ENCODE measurements at regions not wholly inside any gene's neighbourhood (a gene's known extent, or its start where the extent isn't known, plus 50 kb on each side); places are given as distances from the start of the nearest gene placed in this dataset.

GRCh38 chr6:210778-211374 lies 81.4 kb upstream of the DUSP22 start:
- DNase-seq = peak; percentile 1

GRCh38 chr6:211871-212497 lies 80.3 kb upstream of the DUSP22 start:
- peak; percentile 1 for DNase-seq

- peak; percentile 1 for DNase-seq
Measured at GRCh38 chr6:213284-213683, 79.0 kb upstream of the DUSP22 start.

- DNase-seq = no peak
Measured at GRCh38 chr6:214428-214827, 77.9 kb upstream of the DUSP22 start.

- DNase-seq = peak; percentile 75
Measured at GRCh38 chr6:215335-216034, 76.8 kb upstream of the DUSP22 start.

GRCh38 chr6:217048-217659 lies 75.1 kb upstream of the DUSP22 start:
- peak; percentile 49 for DNase-seq

- DNase-seq = peak; percentile 0
Measured at GRCh38 chr6:218153-219018, 73.9 kb upstream of the DUSP22 start.

GRCh38 chr6:219019-219570 lies 73.2 kb upstream of the DUSP22 start:
- no peak for DNase-seq

GRCh38 chr6:219641-220198 lies 72.6 kb upstream of the DUSP22 start:
- peak; percentile 21 for DNase-seq

- DNase-seq = no peak
Measured at GRCh38 chr6:220312-220711, 72.0 kb upstream of the DUSP22 start.

- DNase-seq = no peak
Measured at GRCh38 chr6:220721-221475, 71.4 kb upstream of the DUSP22 start.

- no peak for DNase-seq
Measured at GRCh38 chr6:221531-222349, 70.5 kb upstream of the DUSP22 start.

- DNase-seq = no peak
Measured at GRCh38 chr6:222468-222867, 69.8 kb upstream of the DUSP22 start.

- no peak for DNase-seq
Measured at GRCh38 chr6:223136-223535, 69.2 kb upstream of the DUSP22 start.

GRCh38 chr6:223763-224162 lies 68.5 kb upstream of the DUSP22 start:
- DNase-seq = peak; percentile 44

- no peak for DNase-seq
Measured at GRCh38 chr6:224350-224749, 67.9 kb upstream of the DUSP22 start.

GRCh38 chr6:225121-225721 lies 67.1 kb upstream of the DUSP22 start:
- DNase-seq = peak; percentile 83

- no peak for DNase-seq
Measured at GRCh38 chr6:225907-226306, 66.4 kb upstream of the DUSP22 start.

- no peak for DNase-seq
Measured at GRCh38 chr6:226516-227073, 65.7 kb upstream of the DUSP22 start.

All from CD4-positive, alpha-beta T cell treated with Interleukin-17A for 4 hours (primary cell).